ENCODE measurements at regions not wholly inside any gene's neighbourhood (a gene's known extent, or its start where the extent isn't known, plus 50 kb on each side); places are given as distances from the start of the nearest gene placed in this dataset.
"Not testable (repeated sequence)": the region's sequence is repeated elsewhere in the genome, so short reads cannot be mapped to it uniquely, and the experiment has no call there.

- FAIRE-seq (no peak), DNase-seq (ENCODE audit: insufficient read length, low spot score) (no peak)
- no peak for TF ChIP-seq POU2F2 (IDR thresholded peaks at IDR 0.05; ENCODE audit: low read depth, low read length)
- no peak for TF ChIP-seq PAX5 (IDR thresholded peaks at IDR 0.05; ENCODE audit: insufficient read depth, low read length, severe bottlenecking)
- no peak for TF ChIP-seq POLR2AphosphoS5 (IDR thresholded peaks at IDR 0.05; ENCODE audit: low read depth, low read length)
- no peak for TF ChIP-seq TAF1 (IDR thresholded peaks at IDR 0.05; ENCODE audit: low read depth, low read length)
- TF ChIP-seq POLR2A (IDR thresholded peaks at IDR 0.05; ENCODE audit: low read depth, low read length) = no peak
- TF ChIP-seq SPI1 (IDR thresholded peaks at IDR 0.05; ENCODE audit: low read depth, low read length) = no peak
Observed at GRCh38 chr13:85564598-85564997, 234.6 kb downstream of the SLITRK6 start.

- TF ChIP-seq POLR2AphosphoS5 (IDR thresholded peaks at IDR 0.05; ENCODE audit: low read depth, low read length) (no peak), PAX5 (IDR thresholded peaks at IDR 0.05; ENCODE audit: insufficient read depth, low read length, severe bottlenecking) (no peak), TAF1 (IDR thresholded peaks at IDR 0.05; ENCODE audit: low read depth, low read length) (no peak)
Observed at GRCh38 chr13:85562282-85562681, 236.9 kb downstream of the SLITRK6 start.

GRCh38 chr13:85557691-85558467, 241.3 kb downstream of the SLITRK6 start:
- TF ChIP-seq POU2F2 (IDR thresholded peaks at IDR 0.05; ENCODE audit: low read depth, low read length) (no peak), POLR2A (IDR thresholded peaks at IDR 0.05; ENCODE audit: low read depth, low read length) (no peak), TAF1 (IDR thresholded peaks at IDR 0.05; ENCODE audit: low read depth, low read length) (no peak), SPI1 (IDR thresholded peaks at IDR 0.05; ENCODE audit: low read depth, low read length) (no peak), POLR2AphosphoS5 (IDR thresholded peaks at IDR 0.05; ENCODE audit: low read depth, low read length) (no peak), PAX5 (IDR thresholded peaks at IDR 0.05; ENCODE audit: insufficient read depth, low read length, severe bottlenecking) (no peak)
- DNase-seq (ENCODE audit: insufficient read length, low spot score) = no peak
- FAIRE-seq = no peak

More at GRCh38 chr13:85562282-85562681, 236.9 kb downstream of the SLITRK6 start:
- FAIRE-seq (no peak), DNase-seq (ENCODE audit: insufficient read length, low spot score) (no peak)

- no peak for TF ChIP-seq PAX5 (IDR thresholded peaks at IDR 0.05; ENCODE audit: insufficient read depth, low read length, severe bottlenecking)
- no peak for TF ChIP-seq POU2F2 (IDR thresholded peaks at IDR 0.05; ENCODE audit: low read depth, low read length)
- TF ChIP-seq POLR2AphosphoS5 (IDR thresholded peaks at IDR 0.05; ENCODE audit: low read depth, low read length) = no peak
- TF ChIP-seq SPI1 (IDR thresholded peaks at IDR 0.05; ENCODE audit: low read depth, low read length) = no peak
- TF ChIP-seq POLR2A (IDR thresholded peaks at IDR 0.05; ENCODE audit: low read depth, low read length) = no peak
- no peak for TF ChIP-seq TAF1 (IDR thresholded peaks at IDR 0.05; ENCODE audit: low read depth, low read length)
- FAIRE-seq (no peak), DNase-seq (ENCODE audit: insufficient read length, low spot score) (no peak)
Observed at GRCh38 chr13:85551012-85551411, 248.2 kb downstream of the SLITRK6 start.

GRCh38 chr13:85549819-85550218, 249.4 kb downstream of the SLITRK6 start:
- TF ChIP-seq SPI1 (IDR thresholded peaks at IDR 0.05; ENCODE audit: low read depth, low read length) = no peak
- TF ChIP-seq TAF1 (IDR thresholded peaks at IDR 0.05; ENCODE audit: low read depth, low read length) = no peak
- no peak for TF ChIP-seq POLR2A (IDR thresholded peaks at IDR 0.05; ENCODE audit: low read depth, low read length)
- DNase-seq (ENCODE audit: insufficient read length, low spot score) (no peak), FAIRE-seq (no peak)

- FAIRE-seq; DNase-seq (ENCODE audit: insufficient read length, low spot score): not testable (repeated sequence)
Observed at GRCh38 chr13:85548845-85549244, 250.4 kb downstream of the SLITRK6 start.

GRCh38 chr13:85545771-85546170, 253.4 kb downstream of the SLITRK6 start:
- TF ChIP-seq TAF1 (IDR thresholded peaks at IDR 0.05; ENCODE audit: low read depth, low read length) (no peak), POLR2AphosphoS5 (IDR thresholded peaks at IDR 0.05; ENCODE audit: low read depth, low read length) (no peak), SPI1 (IDR thresholded peaks at IDR 0.05; ENCODE audit: low read depth, low read length) (no peak), PAX5 (IDR thresholded peaks at IDR 0.05; ENCODE audit: insufficient read depth, low read length, severe bottlenecking) (no peak), POU2F2 (IDR thresholded peaks at IDR 0.05; ENCODE audit: low read depth, low read length) (no peak), POLR2A (IDR thresholded peaks at IDR 0.05; ENCODE audit: low read depth, low read length) (no peak)
- no peak for DNase-seq (ENCODE audit: insufficient read length, low spot score)
- no peak for FAIRE-seq

GRCh38 chr13:85544756-85545155, 254.5 kb downstream of the SLITRK6 start:
- DNase-seq (ENCODE audit: insufficient read length, low spot score) (no peak), FAIRE-seq (no peak)
- TF ChIP-seq PAX5 (IDR thresholded peaks at IDR 0.05; ENCODE audit: insufficient read depth, low read length, severe bottlenecking) (no peak), TAF1 (IDR thresholded peaks at IDR 0.05; ENCODE audit: low read depth, low read length) (no peak), POLR2AphosphoS5 (IDR thresholded peaks at IDR 0.05; ENCODE audit: low read depth, low read length) (no peak), SPI1 (IDR thresholded peaks at IDR 0.05; ENCODE audit: low read depth, low read length) (no peak), POLR2A (IDR thresholded peaks at IDR 0.05; ENCODE audit: low read depth, low read length) (no peak), POU2F2 (IDR thresholded peaks at IDR 0.05; ENCODE audit: low read depth, low read length) (no peak)

- TF ChIP-seq POLR2AphosphoS5 (IDR thresholded peaks at IDR 0.05; ENCODE audit: low read depth, low read length) (no peak), TAF1 (IDR thresholded peaks at IDR 0.05; ENCODE audit: low read depth, low read length) (no peak), POLR2A (IDR thresholded peaks at IDR 0.05; ENCODE audit: low read depth, low read length) (no peak), PAX5 (IDR thresholded peaks at IDR 0.05; ENCODE audit: insufficient read depth, low read length, severe bottlenecking) (no peak), SPI1 (IDR thresholded peaks at IDR 0.05; ENCODE audit: low read depth, low read length) (no peak), POU2F2 (IDR thresholded peaks at IDR 0.05; ENCODE audit: low read depth, low read length) (no peak)
- DNase-seq (ENCODE audit: insufficient read length, low spot score) (no peak), FAIRE-seq (no peak)
Observed at GRCh38 chr13:85543144-85543543, 256.1 kb downstream of the SLITRK6 start.

- no peak for TF ChIP-seq POU2F2 (IDR thresholded peaks at IDR 0.05; ENCODE audit: low read depth, low read length)
- TF ChIP-seq POLR2A (IDR thresholded peaks at IDR 0.05; ENCODE audit: low read depth, low read length) = no peak
- no peak for TF ChIP-seq PAX5 (IDR thresholded peaks at IDR 0.05; ENCODE audit: insufficient read depth, low read length, severe bottlenecking)
- no peak for TF ChIP-seq POLR2AphosphoS5 (IDR thresholded peaks at IDR 0.05; ENCODE audit: low read depth, low read length)
- no peak for TF ChIP-seq SPI1 (IDR thresholded peaks at IDR 0.05; ENCODE audit: low read depth, low read length)
- TF ChIP-seq TAF1 (IDR thresholded peaks at IDR 0.05; ENCODE audit: low read depth, low read length) = no peak
- FAIRE-seq = no peak
- DNase-seq (ENCODE audit: insufficient read length, low spot score) = no peak
Observed at GRCh38 chr13:85541476-85541875, 257.7 kb downstream of the SLITRK6 start.

Data from GM12891 (cell line).